Activated T-helper 1 cell treated with Interleukin-2 at 50 U/mL for 16 hours (primary cell): ENCODE measurements at regions not wholly inside any gene's neighbourhood (a gene's known extent, or its start where the extent isn't known, plus 50 kb on each side); places are given as distances from the start of the nearest gene placed in this dataset.
"Not testable (repeated sequence)": the region's sequence is repeated elsewhere in the genome, so short reads cannot be mapped to it uniquely, and the experiment has no call there.

Experiments
- DNase-seq: peaks from one replicate; pipeline ENCODE4 v3.0.0-alpha.2; 2020; ENCODE audit warnings: low read depth

GRCh38 chr11:87764075-87764474, 411.2 kb downstream of the RAB38 start:
- not testable (repeated sequence) for DNase-seq

- DNase-seq = no peak
Measured at GRCh38 chr11:87754685-87755084, 420.6 kb downstream of the RAB38 start.

GRCh38 chr11:87753143-87753542, 422.1 kb downstream of the RAB38 start:
- no peak for DNase-seq

GRCh38 chr11:87743007-87743406, 432.2 kb downstream of the RAB38 start:
- DNase-seq = no peak

GRCh38 chr11:87740968-87741367, 434.3 kb downstream of the RAB38 start:
- no peak for DNase-seq

- no peak for DNase-seq
Measured at GRCh38 chr11:87740451-87740850, 434.8 kb downstream of the RAB38 start.

- DNase-seq = no peak
Measured at GRCh38 chr11:87739766-87740165, 435.5 kb downstream of the RAB38 start.

GRCh38 chr11:87739261-87739660, 436.0 kb downstream of the RAB38 start:
- DNase-seq = no peak

- no peak for DNase-seq
Measured at GRCh38 chr11:87736928-87737327, 438.3 kb downstream of the RAB38 start.

- DNase-seq = no peak
Measured at GRCh38 chr11:87726506-87726905, 448.7 kb downstream of the RAB38 start.

GRCh38 chr11:87724358-87724757, 450.9 kb downstream of the RAB38 start:
- no peak for DNase-seq

- DNase-seq = no peak
Measured at GRCh38 chr11:87722756-87723565, 452.3 kb downstream of the RAB38 start.

- DNase-seq = no peak
Measured at GRCh38 chr11:87719326-87720073, 455.7 kb downstream of the RAB38 start.

GRCh38 chr11:87712802-87713202, 462.4 kb downstream of the RAB38 start:
- no peak for DNase-seq

- no peak for DNase-seq
Measured at GRCh38 chr11:87712391-87712790, 462.9 kb downstream of the RAB38 start.

- DNase-seq = not testable (repeated sequence)
Measured at GRCh38 chr11:87703589-87703988, 471.7 kb downstream of the RAB38 start.

GRCh38 chr11:87675993-87676392, 499.2 kb downstream of the RAB38 start:
- DNase-seq = no peak

- DNase-seq = no peak
Measured at GRCh38 chr11:87666730-87667129, 508.5 kb downstream of the RAB38 start.

GRCh38 chr11:87662287-87662686, 513.0 kb downstream of the RAB38 start:
- DNase-seq = no peak

GRCh38 chr11:87660926-87661660, 514.1 kb downstream of the RAB38 start:
- no peak for DNase-seq

GRCh38 chr11:87659807-87660206, 515.4 kb downstream of the RAB38 start:
- no peak for DNase-seq

GRCh38 chr11:87645626-87646025, 529.6 kb downstream of the RAB38 start:
- no peak for DNase-seq
